Gastrocnemius medialis (tissue), 4 donors: ENCODE measurements at regions not wholly inside any gene's neighbourhood (a gene's known extent, or its start where the extent isn't known, plus 50 kb on each side); places are given as distances from the start of the nearest gene placed in this dataset.

ENCODE experiments used
- CTCF ChIP-seq, 5 experiments: fragments of 450-650 bp in 3 of 5; fragments of 200-600 bp in 2 of 5; sonication (generic) in 2 of 5; IDR thresholded peaks in 4 of 5; conservative IDR thresholded peaks in 1 of 5; 1 replicate in 4 of 5; 2 replicates in 1 of 5; pipeline ENCODE4 v1.5.1; 2016 to 2019; ENCODE audit warnings: antibody characterized with exemption in 5 of 5, mild to moderate bottlenecking in 3 of 5, moderate library complexity in 3 of 5
- POLR2A ChIP-seq, 2 donors: fragments of 450-650 bp; IDR thresholded peaks; one replicate each; pipeline ENCODE4 v1.6.1; 2017; ENCODE audit warnings: antibody characterized with exemption in 2 of 2, mild to moderate bottlenecking in 2 of 2, moderate library complexity in 2 of 2

GRCh38 chr20:22499515-22500166, 84.7 kb downstream of the FOXA2 start:
- TF ChIP-seq POLR2A (IDR thresholded peaks at IDR 0.05) (no peak), CTCF (IDR thresholded peaks at IDR 0.05 in 4 of 5, conservative IDR thresholded peaks at IDR 0.05 in 1 of 5) (no peak)
